ENCODE measurements at regions not wholly inside any gene's neighbourhood (a gene's known extent, or its start where the extent isn't known, plus 50 kb on each side); places are given as distances from the start of the nearest gene placed in this dataset.
"Not testable (repeated sequence)": the region's sequence is repeated elsewhere in the genome, so short reads cannot be mapped to it uniquely, and the experiment has no call there.

GRCh38 chrX:93419642-93420041, 253.7 kb downstream of the NAP1L3 start:
- Histone ChIP-seq H3K9me3 (no peaks in the 10 kb centered on the region), H3K36me3 (no peaks in the 10 kb centered on the region), H3K27me3 (peaks cover 0 to 9% (median 0%) of the 10 kb centered on the region in 9 donors), H3K4me1 (no peaks in the 10 kb centered on the region), H3K4me3 (no peak overlapping the region), H3K27ac (no peak overlapping the region)
- ATAC-seq (no peak), DNase-seq (no peak)
- intact Hi-C loops (cut with DNase I), result no loop called here
- 14 to 43% (median 34%) methylated on average over 1 of the region's 1 CpG for WGBS, 4 donors
- no peak for TF ChIP-seq CTCF (IDR thresholded peaks at IDR 0.05)
- no peak for TF ChIP-seq POLR2A (IDR thresholded peaks at IDR 0.05)

GRCh38 chrX:93404121-93404520, 269.3 kb downstream of the NAP1L3 start:
- DNase-seq, result no peak
- Histone ChIP-seq H3K9me3 (peaks cover 0 to 21% (median 0%) of the 10 kb centered on the region in 12 donors), H3K27me3 (no peaks in the 10 kb centered on the region), H3K36me3 (no peaks in the 10 kb centered on the region), H3K27ac (no peak overlapping the region), H3K4me1 (no peaks in the 10 kb centered on the region), H3K4me3 (no peak overlapping the region)
- 73 to 86% (median 84%) methylated on average over 3 of the region's 3 CpGs for WGBS, 4 donors
- intact Hi-C loops (cut with DNase I), result no loop called here
- TF ChIP-seq CTCF (IDR thresholded peaks at IDR 0.05), result no peak
- no peak for ATAC-seq

GRCh38 chrX:93354651-93355050, 318.7 kb downstream of the NAP1L3 start:
- no peak for DNase-seq
- 49 to 65% (median 61%) methylated on average over 7 of the region's 7 CpGs for WGBS, 4 donors

GRCh38 chrX:93346309-93346708, 327.1 kb downstream of the NAP1L3 start:
- DNase-seq (no peak), ATAC-seq (no peak)
- no peaks in the 10 kb centered on the region for H3K4me1 ChIP-seq
- H3K9me3 ChIP-seq, result no peaks in the 10 kb centered on the region
- no peak overlapping the region for H3K27ac ChIP-seq
- TF ChIP-seq CTCF (IDR thresholded peaks at IDR 0.05) (no peak), POLR2A (IDR thresholded peaks at IDR 0.05) (no peak)
- no peaks in the 10 kb centered on the region for H3K36me3 ChIP-seq
- intact Hi-C loops (cut with DNase I), result no loop called here
- whole genome bisulfite sequencing, 4 donors, result 64 to 89% (median 71%) methylated on average over 3 of the region's 3 CpGs
- H3K27me3 ChIP-seq, result no peaks in the 10 kb centered on the region
- no peak overlapping the region for H3K4me3 ChIP-seq

More at GRCh38 chrX:93354651-93355050, 318.7 kb downstream of the NAP1L3 start:
- Histone ChIP-seq H3K9me3 (peaks cover 0 to 4% (median 0%) of the 10 kb centered on the region in 12 donors), H3K4me3 (no peak overlapping the region), H3K27me3 (no peaks in the 10 kb centered on the region), H3K4me1 (no peaks in the 10 kb centered on the region), H3K27ac (no peak overlapping the region), H3K36me3 (no peaks in the 10 kb centered on the region)
- intact Hi-C loops (cut with DNase I), result no loop called here
- no peak for ATAC-seq
- TF ChIP-seq POLR2A (IDR thresholded peaks at IDR 0.05) (no peak), CTCF (IDR thresholded peaks at IDR 0.05) (no peak)

GRCh38 chrX:93344287-93344686, 329.1 kb downstream of the NAP1L3 start:
- H3K9me3 ChIP-seq; H3K4me1 ChIP-seq; H3K4me3 ChIP-seq; H3K27ac ChIP-seq; ATAC-seq; H3K27me3 ChIP-seq; DNase-seq; intact Hi-C loops (cut with DNase I); H3K36me3 ChIP-seq: not testable (repeated sequence)
- 76 to 86% (median 83%) methylated on average over 2 of the region's 2 CpGs for WGBS, 4 donors
